GM15510 (cell line): ENCODE measurements at regions not wholly inside any gene's neighbourhood (a gene's known extent, or its start where the extent isn't known, plus 50 kb on each side); places are given as distances from the start of the nearest gene placed in this dataset.

Experiments
- POLR2A ChIP-seq: IDR thresholded peaks from 3 replicates; pipeline ENCODE4 v1.6.1; 2011; ENCODE audit warnings: borderline replicate concordance; ENCODE audit not compliant: insufficient read length; ENCODE audit errors: extremely low read depth

DNA sequence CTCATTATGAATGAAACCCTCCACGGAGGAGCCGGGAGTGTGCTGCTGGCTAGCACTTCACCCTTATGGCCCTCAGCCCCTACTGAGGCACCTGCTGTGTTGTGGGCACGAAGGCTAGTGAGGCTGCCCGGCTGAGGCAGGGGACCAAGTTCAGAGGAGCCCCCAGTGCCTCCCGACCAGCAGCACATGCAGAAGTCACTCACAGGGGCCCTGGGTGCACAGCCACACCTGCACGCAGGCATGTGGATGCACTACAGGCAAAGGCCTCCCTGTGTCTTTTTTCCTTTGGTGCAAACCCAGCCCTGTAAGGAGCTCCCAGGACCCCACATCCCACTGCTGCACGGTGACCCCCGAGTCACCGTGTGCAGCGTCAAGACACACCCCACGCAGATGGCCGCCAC lies 261.5 kb downstream of the BRD1 start:
- no peak for TF ChIP-seq POLR2A

DNA sequence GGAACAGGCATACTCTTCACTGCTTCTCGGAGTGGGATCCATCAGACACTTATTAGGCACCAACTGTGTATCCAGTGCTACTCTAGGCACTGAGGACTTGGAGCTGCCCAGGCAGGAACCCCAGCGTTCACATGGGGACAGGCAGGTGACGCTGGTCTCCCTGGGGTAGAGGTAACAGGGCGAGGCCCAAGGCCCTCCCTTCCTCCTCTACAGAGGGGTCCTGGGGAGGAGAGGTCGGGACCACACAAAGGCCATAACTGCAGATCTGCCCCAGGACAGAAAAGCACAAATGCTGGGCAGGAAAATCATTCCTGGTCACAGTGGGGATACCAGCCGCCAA lies 262.2 kb downstream of the BRD1 start:
- no peak for TF ChIP-seq POLR2A

DNA sequence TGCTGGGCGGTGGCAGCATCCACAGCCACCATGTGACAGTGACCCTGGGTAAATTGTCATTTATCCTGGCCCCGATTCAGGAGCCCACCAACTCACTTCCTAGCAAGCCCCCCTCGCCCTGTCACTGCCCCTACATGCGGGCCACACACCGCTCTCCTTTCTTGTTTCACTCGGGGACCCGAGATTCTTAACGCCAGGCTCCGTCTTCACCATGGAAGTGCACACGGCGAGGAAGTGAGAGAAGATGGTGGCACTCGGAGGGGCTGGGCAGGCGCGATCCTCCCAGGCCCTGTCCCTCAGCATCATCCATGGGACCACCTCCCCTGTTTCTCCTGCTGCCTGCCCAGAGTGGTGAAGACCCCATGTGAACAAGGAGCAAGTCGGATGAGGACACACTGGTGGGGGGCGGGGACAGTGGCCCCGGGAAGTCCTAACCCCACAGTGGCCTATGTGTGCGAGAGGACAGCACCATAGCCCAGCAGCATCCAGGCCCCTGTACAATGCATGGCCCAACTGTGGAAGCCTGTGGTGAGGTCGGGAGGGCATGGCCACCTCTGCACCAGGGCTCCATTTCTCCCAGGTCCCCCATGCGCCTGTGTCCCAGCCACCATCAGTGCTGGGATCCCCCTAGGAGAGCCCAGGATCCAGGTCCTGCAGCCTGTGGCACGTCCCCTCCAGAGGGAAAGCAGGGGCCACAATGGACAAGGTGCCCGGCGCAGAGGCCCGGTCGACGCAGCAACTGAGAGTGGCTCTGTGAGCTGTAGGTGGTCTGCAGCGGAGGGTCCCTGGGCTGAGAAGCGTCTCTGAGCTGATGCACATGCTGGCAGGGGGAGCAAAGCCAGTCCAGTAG lies 262.8 kb downstream of the BRD1 start:
- no peak for TF ChIP-seq POLR2A

DNA sequence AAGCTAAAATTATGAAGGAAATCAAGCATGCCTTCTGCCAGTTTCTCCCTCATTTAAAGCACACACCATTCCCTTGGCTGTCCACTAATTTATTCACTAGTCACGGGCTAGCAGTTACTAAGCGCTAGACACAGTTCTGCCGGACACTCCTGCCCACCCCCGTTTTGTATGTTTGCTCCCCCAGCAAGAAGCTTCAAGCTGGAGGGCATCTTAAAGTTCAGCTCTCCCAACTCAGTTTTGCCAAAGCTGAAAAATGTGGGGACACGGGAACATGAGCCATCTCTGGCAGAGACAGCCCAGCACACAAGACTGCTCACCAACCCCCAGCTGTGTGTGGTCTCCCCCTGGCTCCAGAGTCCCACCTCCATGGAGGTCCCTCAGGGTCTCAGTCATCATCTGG lies 263.6 kb downstream of the BRD1 start:
- no peak for TF ChIP-seq POLR2A

DNA sequence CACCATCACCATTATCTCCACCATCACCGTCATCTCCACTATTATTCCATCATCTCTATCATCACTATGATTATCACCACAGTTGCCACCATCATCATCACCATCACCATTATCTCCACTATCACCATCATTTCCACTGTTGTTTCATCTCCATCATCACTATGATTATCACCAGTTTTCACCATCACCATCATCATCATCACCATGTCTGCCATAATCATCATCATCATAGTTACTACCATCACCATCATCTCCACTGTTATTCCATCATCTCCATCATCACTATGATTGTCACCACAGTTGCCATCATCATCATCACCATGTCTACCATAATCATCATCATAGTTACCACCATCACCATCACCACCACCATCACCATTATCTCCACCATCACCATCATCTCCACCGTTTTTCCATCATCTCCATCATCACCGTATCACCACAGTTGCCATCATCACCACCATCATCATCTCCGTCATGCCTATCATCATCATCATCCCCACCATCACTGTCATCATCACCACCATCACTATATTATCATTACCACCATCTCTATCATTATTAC lies 264.9 kb downstream of the BRD1 start:
- TF ChIP-seq POLR2A: no peak

DNA sequence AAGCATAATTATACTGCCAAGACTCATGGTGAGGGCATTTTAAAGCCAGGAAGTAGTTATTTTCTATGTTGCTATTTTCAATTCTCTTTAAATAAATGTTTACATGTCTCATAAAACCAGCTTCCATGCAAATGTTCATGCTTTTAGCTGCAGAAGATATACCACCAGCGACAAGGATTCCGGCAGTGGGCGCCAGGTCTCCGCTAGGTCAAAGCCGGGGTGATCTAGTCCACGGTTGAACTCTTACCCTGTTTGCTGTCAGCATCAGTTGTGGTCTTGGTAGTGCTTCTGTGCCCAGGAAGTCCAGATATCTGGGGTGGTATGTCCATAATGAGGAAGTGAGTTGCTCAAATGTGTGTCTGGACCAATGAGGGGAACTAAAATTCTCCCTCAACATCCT lies 265.7 kb downstream of the BRD1 start:
- TF ChIP-seq POLR2A: no peak

DNA sequence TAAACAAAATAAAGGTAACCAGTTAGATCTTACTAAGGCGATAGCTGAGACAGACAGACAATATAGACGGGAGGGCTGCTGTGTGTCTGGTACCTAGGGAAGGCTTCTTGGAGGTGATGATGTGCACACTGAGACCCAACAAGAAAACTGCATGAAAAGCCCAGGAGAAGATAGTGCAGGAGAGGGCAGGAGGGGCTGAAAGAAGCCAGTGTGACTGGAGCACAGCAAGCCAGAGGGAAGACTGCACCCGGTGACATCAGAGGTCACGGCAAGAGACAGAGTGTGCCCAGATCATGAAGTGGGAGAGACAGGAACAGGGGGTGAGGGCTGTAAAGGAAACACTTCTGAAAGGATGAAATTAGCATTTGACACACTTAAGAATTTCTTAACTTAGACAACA lies 266.3 kb downstream of the BRD1 start:
- TF ChIP-seq POLR2A: no peak

DNA sequence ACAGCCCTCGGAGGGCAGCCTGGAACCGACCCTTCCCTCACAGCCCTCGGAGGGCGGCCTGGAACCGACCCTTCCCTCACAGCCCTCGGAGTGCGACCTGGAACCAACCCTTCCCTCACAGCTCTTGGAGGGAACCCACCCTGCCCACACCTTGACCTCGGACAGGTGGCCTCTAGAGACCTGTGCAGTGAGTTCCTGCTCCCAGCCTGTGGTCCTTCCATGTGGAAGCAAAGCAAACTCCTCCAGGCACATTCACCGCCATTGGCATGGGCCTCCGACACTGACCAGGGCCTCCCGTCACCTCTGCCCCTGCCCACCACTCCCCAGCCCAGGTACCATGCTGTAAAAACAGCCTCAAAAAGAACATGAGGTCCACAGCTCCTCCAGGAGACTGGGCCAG lies 272.1 kb downstream of the BRD1 start:
- TF ChIP-seq POLR2A: no peak

DNA sequence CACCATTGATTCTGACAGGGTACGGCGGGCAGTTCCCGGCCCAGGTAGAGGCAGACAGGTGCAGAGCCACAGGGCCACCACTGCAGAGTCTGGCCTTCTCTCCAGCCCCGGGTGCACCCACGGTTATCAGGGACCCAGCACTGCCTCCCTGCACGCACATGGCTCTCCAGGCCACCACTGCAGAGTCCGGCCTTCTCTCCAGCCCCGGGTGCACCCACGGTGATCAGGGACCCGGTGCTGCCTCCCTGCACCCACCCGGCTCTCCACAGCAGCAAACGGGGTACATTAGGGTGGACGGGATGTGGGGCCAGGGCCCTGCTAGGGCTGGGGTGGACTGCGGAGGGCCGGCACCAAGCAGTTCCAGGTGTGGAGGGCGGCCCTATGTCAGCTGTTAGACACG lies 272.9 kb downstream of the BRD1 start:
- no peak for TF ChIP-seq POLR2A

DNA sequence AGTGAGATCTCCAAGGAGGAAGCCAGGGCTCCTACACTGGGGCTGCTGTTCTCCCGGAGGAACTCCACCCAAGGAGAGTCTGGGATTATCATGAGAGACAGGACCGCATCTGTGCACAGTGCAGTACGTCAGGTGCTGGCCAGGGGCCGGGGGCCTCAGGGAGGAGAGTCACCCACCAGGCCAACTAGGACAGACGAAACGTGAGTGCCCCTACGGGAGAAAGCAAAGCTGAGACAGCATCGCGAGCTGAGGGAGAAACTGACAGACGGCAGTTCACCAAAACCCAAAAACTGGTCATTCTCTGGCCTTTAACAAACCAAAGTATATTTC lies 273.4 kb downstream of the BRD1 start:
- no peak for TF ChIP-seq POLR2A

DNA sequence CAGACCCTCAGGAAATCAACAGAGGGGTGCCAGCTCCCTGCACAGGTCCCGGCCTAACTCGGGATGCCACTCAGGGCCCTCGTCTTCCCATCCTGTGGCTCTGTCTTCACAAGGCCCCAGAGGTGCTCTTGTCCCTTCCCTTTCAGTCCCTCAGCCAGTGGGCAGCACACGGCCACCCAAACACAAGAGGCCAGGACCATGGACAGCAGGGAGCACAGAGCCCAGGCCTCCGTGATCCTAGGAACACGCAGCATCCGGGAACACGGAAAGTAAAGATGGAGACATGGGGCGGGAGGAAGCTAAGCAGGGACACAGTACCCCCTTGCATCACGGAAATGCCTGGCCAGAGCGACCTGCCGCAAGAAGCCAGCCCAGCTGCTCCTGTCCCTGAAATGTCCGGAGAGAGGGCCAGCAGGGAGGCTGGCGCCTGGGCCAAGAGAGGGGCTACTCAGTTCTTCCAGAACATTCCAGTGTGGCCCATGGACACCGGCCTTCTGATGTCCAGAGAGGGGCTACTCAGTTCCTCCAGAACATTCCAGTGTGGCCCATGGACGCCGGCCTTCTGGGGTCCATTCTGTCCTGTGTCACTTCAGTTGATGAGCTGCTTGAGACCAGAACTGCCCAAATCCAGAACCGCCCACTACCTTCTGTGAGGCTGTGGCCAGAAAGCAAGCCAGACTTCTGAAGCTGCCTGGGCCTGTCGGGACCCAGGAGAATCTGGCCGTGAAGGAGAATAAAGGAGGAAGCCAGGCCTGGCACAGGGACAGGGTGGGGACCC lies 274.0 kb downstream of the BRD1 start:
- TF ChIP-seq POLR2A: no peak

DNA sequence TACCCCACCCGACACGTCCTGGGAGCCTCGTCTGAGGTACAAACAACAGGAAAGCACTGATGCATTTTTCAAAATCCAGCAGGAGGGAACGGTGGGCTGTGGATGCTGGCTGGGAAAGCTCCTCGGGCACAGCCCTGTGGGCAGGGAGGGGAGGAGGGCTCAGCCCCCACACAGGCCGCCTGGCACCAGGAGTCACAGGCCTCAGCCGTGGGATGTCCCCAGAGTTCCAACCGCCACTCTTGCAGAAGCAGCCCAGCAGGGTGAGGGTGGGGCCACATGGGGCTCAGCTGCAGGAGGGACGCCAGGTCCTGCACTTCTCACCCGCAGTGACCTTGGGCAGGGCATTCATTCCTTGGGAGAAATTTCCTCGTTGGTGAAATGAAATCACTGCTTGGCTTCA lies 274.6 kb downstream of the BRD1 start:
- TF ChIP-seq POLR2A: no peak

DNA sequence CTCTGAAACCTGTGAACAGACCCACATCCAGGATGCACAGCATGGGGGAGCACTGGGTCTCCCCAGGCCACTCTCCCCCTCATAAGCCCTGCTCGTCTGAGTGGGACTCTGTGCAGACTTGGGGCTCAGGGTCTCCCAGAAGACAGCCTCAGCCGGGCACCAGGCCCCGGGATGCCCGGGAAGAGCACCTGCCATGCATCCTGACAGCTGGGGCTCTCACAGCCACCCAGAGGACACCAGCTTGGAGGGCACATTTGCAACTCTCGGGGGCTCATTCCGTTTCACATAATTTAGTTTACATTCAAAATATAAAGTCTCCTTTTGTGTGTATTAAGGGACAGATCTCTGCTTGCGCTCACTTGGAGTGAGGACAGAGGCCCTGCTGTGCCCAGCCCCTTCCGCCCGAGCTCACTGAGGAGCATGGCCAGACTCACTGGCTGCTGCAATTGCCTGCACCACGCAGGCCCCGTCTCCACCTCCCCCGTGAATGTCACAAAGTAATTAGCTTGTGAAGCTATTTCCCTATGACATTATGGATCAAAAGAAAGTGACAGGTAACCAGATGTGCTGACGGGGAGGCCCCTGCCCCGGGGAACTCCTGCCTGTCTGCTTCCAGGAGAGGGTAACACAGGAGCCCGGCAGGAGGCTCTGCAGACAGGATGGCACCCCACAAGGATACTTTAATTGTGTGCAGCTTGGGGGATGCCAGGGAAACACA lies 275.6 kb downstream of the BRD1 start:
- no peak for TF ChIP-seq POLR2A

DNA sequence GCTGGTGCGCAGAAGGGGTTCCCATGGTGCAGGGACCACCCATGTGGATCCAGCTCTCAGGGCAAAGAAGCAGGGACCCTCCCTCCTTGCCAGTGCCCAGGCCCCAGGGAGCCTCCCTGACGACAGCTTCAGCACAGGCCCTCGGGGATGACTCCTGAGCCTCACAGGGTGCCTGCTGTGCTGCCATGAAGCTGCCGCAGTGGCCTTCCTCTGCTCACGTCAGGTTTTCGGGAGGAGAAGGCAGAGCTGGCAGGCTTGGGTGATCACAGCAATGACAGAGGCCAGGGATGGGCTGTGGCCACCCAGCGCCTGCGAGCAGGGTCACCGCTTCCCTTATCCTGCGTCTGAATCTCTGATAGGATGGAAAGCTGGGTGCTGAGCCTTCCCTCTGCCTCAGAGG lies 276.2 kb downstream of the BRD1 start:
- TF ChIP-seq POLR2A: no peak

DNA sequence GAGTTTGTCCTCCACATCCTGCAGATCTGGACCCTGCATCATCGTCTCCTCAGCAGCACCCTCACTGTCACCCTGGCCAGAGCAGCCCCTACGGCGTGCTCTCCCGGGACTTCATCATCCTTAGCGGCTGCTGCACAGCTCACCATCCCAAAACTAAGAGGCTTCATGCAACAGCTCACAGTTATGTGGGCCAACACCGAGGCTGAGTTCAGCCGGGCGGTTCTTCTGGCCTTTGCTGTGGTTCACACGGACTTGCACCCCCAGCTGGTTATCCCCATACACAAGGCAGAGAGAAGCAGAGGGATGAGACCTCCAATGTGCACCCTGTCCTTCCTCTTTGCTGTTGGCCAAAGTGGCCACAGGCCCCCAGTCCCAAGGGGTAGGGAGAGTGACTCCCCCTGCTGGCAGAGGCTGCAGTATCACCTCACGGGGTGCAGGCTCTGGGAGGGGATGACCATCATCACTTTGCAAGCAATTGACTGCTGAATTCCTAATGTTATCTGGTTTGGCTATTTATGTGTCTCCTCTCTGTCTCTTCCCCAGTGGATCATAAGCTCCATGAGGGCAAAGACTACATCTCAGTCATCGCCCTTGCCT lies 276.8 kb downstream of the BRD1 start:
- TF ChIP-seq POLR2A: no peak

DNA sequence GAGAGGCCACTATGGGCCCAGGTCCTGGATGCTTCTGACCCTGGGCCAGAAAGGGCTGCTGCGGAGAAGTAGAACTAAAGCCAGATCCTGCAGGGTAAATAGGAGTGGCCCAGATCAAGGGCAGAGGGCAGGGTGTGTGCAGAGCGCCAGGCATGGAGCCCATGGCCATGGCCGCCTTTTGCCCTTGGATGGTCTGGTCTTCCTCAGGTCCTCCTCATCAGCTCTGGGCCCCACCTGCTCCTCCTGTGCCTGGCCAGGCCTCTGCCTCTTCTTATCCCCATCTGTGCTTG lies 277.6 kb downstream of the BRD1 start:
- TF ChIP-seq POLR2A: no peak
